Activated T-cell treated with anti-CD3 and anti-CD28 coated beads, Interleukin-2, amount 50 U/mL, for 72 hours (primary cell): ENCODE measurements at regions not wholly inside any gene's neighbourhood (a gene's known extent, or its start where the extent isn't known, plus 50 kb on each side); places are given as distances from the start of the nearest gene placed in this dataset.
A peak's percentile ranks its signal among the peaks of the same experiment; 100 is the strongest.

Experiments
- ATAC-seq, 2 donors: fragments of 150-1000 bp; cut with Tn5 transposase; replicated peaks in 1 of 2; 2 replicates each; pipeline ENCODE4 v1.10.0; 2021; ENCODE audit warnings: moderate library complexity in 2 of 2, mild to moderate bottlenecking in 1 of 2
- DNase-seq, 2 donors: peaks; one replicate each; pipeline ENCODE4 v3.0.0; 2021 to 2022; ENCODE audit warnings: mixed read lengths in 1 of 2
- H3K27ac Mint-ChIP-seq: one replicate; pipeline ENCODE4 v1.8.0; 2022; ENCODE audit warnings: mild to moderate bottlenecking, moderate library complexity, mixed read lengths
- H3K27me3 Mint-ChIP-seq: one replicate; pipeline ENCODE4 v1.8.0; 2022; ENCODE audit warnings: low read depth, mixed read lengths
- H3K36me3 Mint-ChIP-seq, 2 donors: one replicate each; pipeline ENCODE4 v1.8.0; 2022; ENCODE audit warnings: mixed read lengths in 2 of 2, mild to moderate bottlenecking in 1 of 2; ENCODE audit not compliant: insufficient read depth in 2 of 2
- H3K4me1 Mint-ChIP-seq: one replicate; pipeline ENCODE4 v1.8.0; 2022; ENCODE audit warnings: low read depth, mixed read lengths
- H3K4me3 Mint-ChIP-seq, 2 donors: one replicate each; pipeline ENCODE4 v1.8.0; 2022; ENCODE audit warnings: mild to moderate bottlenecking in 2 of 2, mixed read lengths in 2 of 2, moderate library complexity in 2 of 2
- H3K9me3 Mint-ChIP-seq, 2 donors: one replicate each; pipeline ENCODE4 v1.8.0; 2022; ENCODE audit warnings: mixed read lengths in 2 of 2

DNA sequence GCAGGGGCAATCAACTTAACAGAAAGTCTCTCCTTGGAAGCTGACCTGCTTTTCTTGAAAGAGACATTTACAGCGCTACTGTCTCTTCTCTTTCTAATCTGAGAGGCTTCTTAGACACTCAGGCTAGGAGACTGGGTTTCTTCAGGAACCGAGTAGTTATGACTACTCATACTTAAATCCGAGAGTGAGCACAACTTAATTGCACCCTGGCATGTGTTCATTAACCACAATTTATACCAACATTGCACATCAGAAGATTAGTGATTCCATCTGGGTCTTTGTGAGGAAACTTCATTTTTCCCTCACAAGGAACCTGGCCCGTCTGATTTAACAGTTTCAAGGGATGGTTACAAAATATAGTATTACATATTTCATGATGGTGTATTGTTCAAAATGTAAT lies 176.9 kb downstream of the UBE2E3 start:
- H3K4me3 Mint-ChIP-seq: no peak overlapping the region
- H3K36me3 Mint-ChIP-seq: peaks cover 11 to 20% of the 10 kb centered on the region in 2 donors
- no peaks in the 10 kb centered on the region for H3K27me3 Mint-ChIP-seq
- H3K9me3 Mint-ChIP-seq: peaks cover 9% of the 10 kb centered on the region in 2 donors
- ATAC-seq (no peak), DNase-seq (no peak)
- H3K4me1 Mint-ChIP-seq: peaks cover 27% of the 10 kb centered on the region
- no peak overlapping the region for H3K27ac Mint-ChIP-seq

DNA sequence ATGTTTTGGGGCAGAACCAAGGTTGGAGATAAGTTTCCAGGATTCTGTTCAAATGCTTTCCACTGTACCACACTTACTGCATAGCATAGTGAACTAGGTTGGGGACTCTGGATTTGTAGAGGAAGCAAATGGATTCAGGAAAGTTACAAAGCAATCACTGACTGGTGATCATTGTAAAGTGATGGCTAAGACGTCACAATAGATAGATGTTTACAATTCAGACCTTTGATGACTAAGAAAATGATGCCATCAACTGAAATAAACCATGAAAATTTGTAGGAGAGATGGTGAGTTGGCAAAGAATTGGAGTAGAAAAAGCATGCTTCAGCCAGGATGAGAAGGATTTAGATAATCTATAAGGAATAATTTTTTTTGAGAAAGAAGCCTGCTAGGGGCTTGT lies 178.0 kb downstream of the UBE2E3 start:
- Mint-ChIP-seq H3K27ac (no peak overlapping the region), H3K36me3 (peaks cover 11 to 20% of the 10 kb centered on the region in 2 donors), H3K4me1 (peaks cover 23% of the 10 kb centered on the region), H3K27me3 (no peaks in the 10 kb centered on the region), H3K9me3 (peaks cover 9% of the 10 kb centered on the region in 2 donors), H3K4me3 (no peak overlapping the region)
- no peak for DNase-seq
- peak in 1 of 2 donors; percentile 21 for ATAC-seq

GRCh38 chr2:181161615-181162014 lies 181.2 kb downstream of the UBE2E3 start:
- Mint-ChIP-seq H3K9me3 (peaks cover 9 to 12% of the 10 kb centered on the region in 2 donors), H3K27ac (no peak overlapping the region), H3K27me3 (no peaks in the 10 kb centered on the region), H3K36me3 (peaks cover 16 to 20% of the 10 kb centered on the region in 2 donors), H3K4me3 (no peak overlapping the region), H3K4me1 (peaks cover 46% of the 10 kb centered on the region)
- no peak for DNase-seq
- ATAC-seq: peak in 1 of 2 donors; percentile 49

GRCh38 chr2:181163139-181163538 lies 182.7 kb downstream of the UBE2E3 start:
- peaks cover 46% of the 10 kb centered on the region for H3K4me1 Mint-ChIP-seq
- peak; percentile 64 to 74 for ATAC-seq
- H3K36me3 Mint-ChIP-seq: peaks cover 20 to 27% of the 10 kb centered on the region in 2 donors
- H3K27me3 Mint-ChIP-seq: no peaks in the 10 kb centered on the region
- peaks cover 15 to 16% of the 10 kb centered on the region in 2 donors for H3K9me3 Mint-ChIP-seq
- peak in 1 of 2 donors; percentile 13 for DNase-seq
- H3K4me3 Mint-ChIP-seq: peak overlapping the region; percentile 39 to 67
- peak overlapping the region; percentile 60 for H3K27ac Mint-ChIP-seq

- H3K27ac Mint-ChIP-seq: peak overlapping the region; percentile 78
- H3K4me1 Mint-ChIP-seq: peaks cover 47% of the 10 kb centered on the region
- peak overlapping the region in 1 of 2 donors; percentile 67 for H3K4me3 Mint-ChIP-seq
- ATAC-seq: no peak
- H3K9me3 Mint-ChIP-seq: peaks cover 13% of the 10 kb centered on the region in 2 donors
- peaks cover 19 to 30% of the 10 kb centered on the region in 2 donors for H3K36me3 Mint-ChIP-seq
- H3K27me3 Mint-ChIP-seq: no peaks in the 10 kb centered on the region
- DNase-seq: no peak
Observed at GRCh38 chr2:181163691-181164090, 183.3 kb downstream of the UBE2E3 start.

DNA sequence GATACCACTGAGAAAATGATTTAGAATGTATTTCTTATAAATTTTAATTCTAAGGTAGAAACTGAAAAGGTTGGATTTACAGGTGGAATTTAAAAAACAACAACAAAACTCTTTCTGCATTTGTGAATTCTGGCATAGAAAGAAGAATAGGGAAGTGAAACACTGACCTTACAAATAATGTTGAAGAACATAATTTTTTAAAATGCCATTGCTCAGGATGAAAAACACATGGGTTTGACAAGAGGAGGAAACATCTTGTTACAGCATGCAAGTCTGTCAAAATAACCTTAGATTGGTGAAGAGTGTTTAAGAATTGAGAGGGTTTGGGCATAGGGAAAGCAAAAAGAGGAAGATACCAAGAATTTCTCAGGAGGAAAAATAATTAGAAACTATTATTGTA lies 184.3 kb downstream of the UBE2E3 start:
- peak overlapping the region; percentile 54 to 79 for H3K4me3 Mint-ChIP-seq
- H3K36me3 Mint-ChIP-seq: peaks cover 19 to 30% of the 10 kb centered on the region in 2 donors
- ATAC-seq (no peak), DNase-seq (no peak)
- peaks cover 57% of the 10 kb centered on the region for H3K4me1 Mint-ChIP-seq
- peaks cover 13% of the 10 kb centered on the region in 2 donors for H3K9me3 Mint-ChIP-seq
- no peaks in the 10 kb centered on the region for H3K27me3 Mint-ChIP-seq
- peak overlapping the region; percentile 93 for H3K27ac Mint-ChIP-seq

DNA sequence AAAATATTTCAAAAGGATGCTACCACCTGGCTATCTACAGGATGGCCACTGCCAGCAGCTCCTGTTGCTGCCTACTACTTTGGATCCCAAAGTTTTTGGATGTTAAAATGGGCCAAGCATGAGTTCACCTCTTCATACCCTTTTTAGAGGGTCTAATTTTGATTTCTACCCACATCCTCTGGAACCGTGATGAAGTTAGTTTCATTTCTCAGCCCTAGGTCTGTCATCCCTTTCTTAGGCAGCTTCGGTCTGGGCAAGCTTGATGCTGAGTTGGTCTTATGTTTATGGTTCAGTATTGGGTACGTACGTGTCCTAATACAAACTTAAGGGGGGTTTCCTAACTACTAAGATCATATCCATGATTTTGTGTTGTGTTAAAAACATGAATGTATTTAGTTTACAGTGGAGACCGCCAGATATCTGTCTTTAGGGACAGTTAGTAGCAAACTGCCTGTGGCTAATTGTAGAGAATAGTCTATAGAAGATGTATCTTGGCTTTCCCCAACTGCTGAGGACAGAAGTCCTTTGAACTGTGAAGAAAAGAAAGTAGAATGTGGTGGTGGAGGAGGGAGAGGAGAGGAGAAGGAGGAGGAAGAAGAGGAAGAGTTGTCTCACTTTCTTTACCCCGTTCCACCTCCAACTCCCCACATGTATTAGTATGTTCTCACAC lies 184.9 kb downstream of the UBE2E3 start:
- Mint-ChIP-seq H3K27me3 (no peaks in the 10 kb centered on the region), H3K4me3 (peak overlapping the region; percentile 69 to 79), H3K9me3 (peaks cover 13% of the 10 kb centered on the region in 2 donors), H3K36me3 (peaks cover 19 to 30% of the 10 kb centered on the region in 2 donors), H3K4me1 (peaks cover 61% of the 10 kb centered on the region), H3K27ac (peak overlapping the region; percentile 93)
- peak; percentile 79 to 84 for ATAC-seq
- peak; percentile 15 to 33 for DNase-seq

- Mint-ChIP-seq H3K4me1 (peaks cover 46% of the 10 kb centered on the region), H3K27ac (no peak overlapping the region), H3K9me3 (peaks cover 11 to 13% of the 10 kb centered on the region in 2 donors), H3K36me3 (peaks cover 19 to 30% of the 10 kb centered on the region in 2 donors), H3K4me3 (no peak overlapping the region), H3K27me3 (no peaks in the 10 kb centered on the region)
- DNase-seq: no peak
- no peak for ATAC-seq
Observed at GRCh38 chr2:181169503-181169902, 189.1 kb downstream of the UBE2E3 start.

GRCh38 chr2:181170256-181170655 lies 189.9 kb downstream of the UBE2E3 start:
- H3K4me3 Mint-ChIP-seq: peak overlapping the region in 1 of 2 donors; percentile 2
- H3K36me3 Mint-ChIP-seq: peaks cover 17 to 29% of the 10 kb centered on the region in 2 donors
- peaks cover 11 to 13% of the 10 kb centered on the region in 2 donors for H3K9me3 Mint-ChIP-seq
- no peak overlapping the region for H3K27ac Mint-ChIP-seq
- no peak for DNase-seq
- no peaks in the 10 kb centered on the region for H3K27me3 Mint-ChIP-seq
- ATAC-seq: no peak
- H3K4me1 Mint-ChIP-seq: peaks cover 46% of the 10 kb centered on the region

- ATAC-seq: no peak
- H3K4me3 Mint-ChIP-seq: no peak overlapping the region
- no peak for DNase-seq
- peaks cover 2 to 5% of the 10 kb centered on the region in 2 donors for H3K9me3 Mint-ChIP-seq
- H3K4me1 Mint-ChIP-seq: peaks cover 56% of the 10 kb centered on the region
- H3K27ac Mint-ChIP-seq: no peak overlapping the region
- peaks cover 6 to 8% of the 10 kb centered on the region in 2 donors for H3K36me3 Mint-ChIP-seq
- H3K27me3 Mint-ChIP-seq: no peaks in the 10 kb centered on the region
Observed at GRCh38 chr2:181172676-181173075, 192.3 kb downstream of the UBE2E3 start.

DNA sequence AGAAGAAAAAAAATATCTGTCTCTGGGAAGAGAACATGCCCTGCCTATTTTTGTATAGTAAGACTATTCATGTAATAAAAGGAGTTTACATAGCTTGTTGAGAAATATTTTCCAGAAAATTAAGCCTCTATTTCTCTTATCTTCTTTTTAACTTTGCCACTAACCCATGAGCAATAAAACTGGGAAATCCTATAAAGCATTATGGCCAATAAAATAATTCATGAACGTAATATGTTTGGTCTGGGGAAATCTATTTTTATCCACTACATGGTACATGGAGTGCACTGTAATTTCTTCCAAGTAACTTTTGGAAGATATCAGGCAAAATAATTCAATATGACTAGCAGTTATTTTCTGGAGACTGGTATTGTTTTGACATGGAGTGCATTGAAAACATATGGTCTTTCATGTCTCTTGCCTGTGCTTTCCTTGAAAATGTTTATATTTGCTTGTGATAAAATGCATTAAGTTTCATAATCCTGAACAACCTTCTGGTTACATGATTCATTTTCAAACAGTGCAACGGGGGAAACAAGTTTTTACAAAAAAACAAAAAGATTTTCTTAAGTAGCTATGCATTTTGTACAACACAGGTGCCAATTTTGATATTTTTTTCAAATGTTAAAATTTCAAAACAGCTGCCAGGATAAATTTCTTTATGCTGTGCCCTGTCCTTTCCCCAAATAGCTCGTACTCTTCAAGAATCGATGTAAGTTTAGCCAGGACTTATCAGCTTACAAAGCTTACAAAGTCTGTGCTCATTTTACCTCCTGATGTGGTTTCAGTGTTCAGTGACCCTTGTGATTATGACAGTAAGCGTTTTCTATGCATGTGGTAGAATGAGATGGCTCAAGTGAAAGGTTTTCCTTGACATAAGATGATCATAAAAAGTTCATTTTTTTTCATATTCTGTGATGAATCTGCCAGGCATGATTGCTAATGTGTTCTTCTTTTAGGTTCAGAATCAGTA lies 194.5 kb downstream of the UBE2E3 start:
- ATAC-seq (peak in 1 of 2 donors; percentile 36), DNase-seq (no peak)
- no peak overlapping the region for H3K4me3 Mint-ChIP-seq
- H3K27ac Mint-ChIP-seq: no peak overlapping the region
- H3K4me1 Mint-ChIP-seq: peaks cover 67% of the 10 kb centered on the region
- H3K36me3 Mint-ChIP-seq: peaks cover 1 to 2% of the 10 kb centered on the region in 2 donors
- no peaks in the 10 kb centered on the region for H3K27me3 Mint-ChIP-seq
- H3K9me3 Mint-ChIP-seq: no peaks in the 10 kb centered on the region

GRCh38 chr2:181176540-181176939 lies 196.1 kb downstream of the UBE2E3 start:
- DNase-seq: no peak
- Mint-ChIP-seq H3K4me3 (no peak overlapping the region), H3K36me3 (peaks cover 1 to 2% of the 10 kb centered on the region in 2 donors), H3K27me3 (no peaks in the 10 kb centered on the region), H3K4me1 (peaks cover 60% of the 10 kb centered on the region), H3K27ac (no peak overlapping the region), H3K9me3 (no peaks in the 10 kb centered on the region)
- ATAC-seq: no peak

DNA sequence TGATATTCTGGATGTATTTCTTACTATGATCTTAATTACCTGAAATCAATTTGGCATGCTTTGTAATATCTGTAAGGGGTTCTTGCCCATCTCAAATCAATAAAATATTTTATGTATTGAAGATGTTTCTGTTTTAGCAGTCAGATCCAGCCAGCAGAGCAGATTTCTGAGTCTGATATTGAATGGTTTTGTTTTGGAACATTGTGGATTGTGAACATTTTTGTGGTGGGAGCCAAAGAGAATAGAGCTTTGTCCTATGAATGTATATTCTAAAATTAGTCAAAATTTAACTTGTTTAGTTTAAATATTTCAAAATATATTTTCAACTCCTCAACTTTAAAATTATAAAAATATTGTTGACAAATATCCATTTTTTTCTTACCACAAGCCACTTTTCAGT lies 197.0 kb downstream of the UBE2E3 start:
- ATAC-seq (no peak), DNase-seq (no peak)
- H3K9me3 Mint-ChIP-seq: no peaks in the 10 kb centered on the region
- peaks cover 60% of the 10 kb centered on the region for H3K4me1 Mint-ChIP-seq
- no peaks in the 10 kb centered on the region for H3K27me3 Mint-ChIP-seq
- H3K36me3 Mint-ChIP-seq: peaks cover 1 to 2% of the 10 kb centered on the region in 2 donors
- no peak overlapping the region for H3K27ac Mint-ChIP-seq
- no peak overlapping the region for H3K4me3 Mint-ChIP-seq
